ENCODE measurements at regions not wholly inside any gene's neighbourhood (a gene's known extent, or its start where the extent isn't known, plus 50 kb on each side); places are given as distances from the start of the nearest gene placed in this dataset.

GRCh38 chr3:94246171-94246570 lies 183.3 kb downstream of the NSUN3 start:
- H3K27ac ChIP-seq, result no peak overlapping the region
- no peaks in the 10 kb centered on the region for H3K27me3 ChIP-seq
- no peaks in the 10 kb centered on the region for H3K9me3 ChIP-seq (replicated peaks in 1 of 3)
- 36 to 49% (median 43%) methylated on average over 4 of the region's 4 CpGs for WGBS, 4 donors
- intact Hi-C loops (cut with DNase I), result no loop called here
- H3K36me3 ChIP-seq (replicated peaks in 1 of 2), result no peaks in the 10 kb centered on the region
- no peaks in the 10 kb centered on the region for H3K4me1 ChIP-seq (replicated peaks in 1 of 2)
- DNase-seq, result no peak
- TF ChIP-seq, protein P1, sequence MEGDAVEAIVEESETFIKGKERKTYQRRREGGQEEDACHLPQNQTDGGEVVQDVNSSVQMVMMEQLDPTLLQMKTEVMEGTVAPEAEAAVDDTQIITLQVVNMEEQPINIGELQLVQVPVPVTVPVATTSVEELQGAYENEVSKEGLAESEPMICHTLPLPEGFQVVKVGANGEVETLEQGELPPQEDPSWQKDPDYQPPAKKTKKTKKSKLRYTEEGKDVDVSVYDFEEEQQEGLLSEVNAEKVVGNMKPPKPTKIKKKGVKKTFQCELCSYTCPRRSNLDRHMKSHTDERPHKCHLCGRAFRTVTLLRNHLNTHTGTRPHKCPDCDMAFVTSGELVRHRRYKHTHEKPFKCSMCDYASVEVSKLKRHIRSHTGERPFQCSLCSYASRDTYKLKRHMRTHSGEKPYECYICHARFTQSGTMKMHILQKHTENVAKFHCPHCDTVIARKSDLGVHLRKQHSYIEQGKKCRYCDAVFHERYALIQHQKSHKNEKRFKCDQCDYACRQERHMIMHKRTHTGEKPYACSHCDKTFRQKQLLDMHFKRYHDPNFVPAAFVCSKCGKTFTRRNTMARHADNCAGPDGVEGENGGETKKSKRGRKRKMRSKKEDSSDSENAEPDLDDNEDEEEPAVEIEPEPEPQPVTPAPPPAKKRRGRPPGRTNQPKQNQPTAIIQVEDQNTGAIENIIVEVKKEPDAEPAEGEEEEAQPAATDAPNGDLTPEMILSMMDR (IDR thresholded peaks at IDR 0.05), result no peak
- TF ChIP-seq POLR2A (IDR thresholded peaks at IDR 0.05), result no peak
- no peak overlapping the region for H3K4me3 ChIP-seq

DNA sequence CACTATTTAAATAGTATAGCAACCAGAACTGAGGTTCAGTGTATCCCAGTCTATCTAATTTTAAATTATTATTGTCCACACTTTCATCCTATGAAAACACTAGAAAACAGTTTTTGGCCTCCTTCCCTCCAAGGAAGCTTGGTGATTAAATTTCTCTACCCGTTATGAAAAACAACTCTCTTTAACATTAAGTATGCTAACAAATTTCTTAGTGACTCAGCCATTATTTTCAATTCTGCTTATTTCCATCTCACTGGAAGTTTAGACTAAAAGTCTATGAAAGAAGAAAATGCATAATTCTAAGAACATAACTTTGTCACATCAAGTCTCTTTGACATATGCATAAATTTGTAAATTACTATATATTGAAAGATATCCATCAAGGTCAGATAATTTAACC lies 185.2 kb downstream of the NSUN3 start:
- H3K4me1 ChIP-seq (replicated peaks in 1 of 2), result no peaks in the 10 kb centered on the region
- 42 to 52% (median 49%) methylated on average over 1 of the region's 1 CpG for WGBS, 4 donors

GRCh38 chr3:94249491-94250079 lies 186.7 kb downstream of the NSUN3 start:
- Histone ChIP-seq H3K36me3 (replicated peaks in 1 of 2) (no peaks in the 10 kb centered on the region), H3K4me3 (no peak overlapping the region), H3K9me3 (replicated peaks in 1 of 3) (no peaks in the 10 kb centered on the region), H3K27ac (no peak overlapping the region), H3K27me3 (no peaks in the 10 kb centered on the region), H3K4me1 (replicated peaks in 1 of 2) (no peaks in the 10 kb centered on the region)
- intact Hi-C loops (cut with DNase I), result no loop called here
- WGBS, 4 donors, result 27 to 32% (median 31%) methylated on average over 5 of the region's 5 CpGs
- peak; percentile 49 to 85 (median 71) for DNase-seq
- TF ChIP-seq, protein P1 (IDR thresholded peaks at IDR 0.05), result peak; percentile 65 to 89 (median 70)
- no peak for TF ChIP-seq POLR2A (IDR thresholded peaks at IDR 0.05)

More for the DNA sequence above, 185.2 kb downstream of the NSUN3 start:
- TF ChIP-seq, protein P1 (IDR thresholded peaks at IDR 0.05), result no peak
- TF ChIP-seq POLR2A (IDR thresholded peaks at IDR 0.05), result no peak
- Histone ChIP-seq H3K27ac (no peak overlapping the region), H3K36me3 (replicated peaks in 1 of 2) (no peaks in the 10 kb centered on the region), H3K9me3 (replicated peaks in 1 of 3) (no peaks in the 10 kb centered on the region), H3K27me3 (no peaks in the 10 kb centered on the region), H3K4me3 (no peak overlapping the region)
- no peak for DNase-seq
- intact Hi-C loops (cut with DNase I), result no loop called here

DNA sequence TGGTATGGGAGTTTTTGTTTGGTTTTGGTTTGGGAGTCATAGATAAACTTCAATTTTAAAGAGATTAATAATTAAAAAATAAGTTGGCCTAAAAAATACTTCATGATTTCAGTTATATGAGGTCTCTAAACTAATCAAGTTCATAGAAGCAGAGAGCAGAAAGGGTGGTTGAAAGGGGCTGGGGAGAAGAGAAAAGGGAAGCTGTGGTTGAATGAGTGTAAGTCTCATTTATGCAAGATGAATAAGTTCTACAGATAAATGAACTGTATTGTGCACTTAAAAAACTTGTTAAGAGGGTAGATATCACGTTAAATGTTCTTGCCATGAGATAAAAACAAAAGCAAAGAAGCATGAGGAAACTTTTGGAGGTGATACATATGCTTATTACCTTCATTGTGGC lies 188.7 kb downstream of the NSUN3 start:
- Histone ChIP-seq H3K4me3 (no peak overlapping the region), H3K36me3 (replicated peaks in 1 of 2) (no peaks in the 10 kb centered on the region), H3K9me3 (replicated peaks in 1 of 3) (no peaks in the 10 kb centered on the region), H3K27ac (no peak overlapping the region), H3K27me3 (no peaks in the 10 kb centered on the region), H3K4me1 (replicated peaks in 1 of 2) (no peaks in the 10 kb centered on the region)
- DNase-seq, result no peak
- intact Hi-C loops (cut with DNase I), result no loop called here
- 53 to 77% (median 70%) methylated on average over 1 of the region's 1 CpG for WGBS, 4 donors
- TF ChIP-seq POLR2A (IDR thresholded peaks at IDR 0.05), result no peak
- TF ChIP-seq, protein P1 (IDR thresholded peaks at IDR 0.05), result no peak
